ENCODE measurements at regions not wholly inside any gene's neighbourhood (a gene's known extent, or its start where the extent isn't known, plus 50 kb on each side); places are given as distances from the start of the nearest gene placed in this dataset.
"Not testable (repeated sequence)": the region's sequence is repeated elsewhere in the genome, so short reads cannot be mapped to it uniquely, and the experiment has no call there.

DNA sequence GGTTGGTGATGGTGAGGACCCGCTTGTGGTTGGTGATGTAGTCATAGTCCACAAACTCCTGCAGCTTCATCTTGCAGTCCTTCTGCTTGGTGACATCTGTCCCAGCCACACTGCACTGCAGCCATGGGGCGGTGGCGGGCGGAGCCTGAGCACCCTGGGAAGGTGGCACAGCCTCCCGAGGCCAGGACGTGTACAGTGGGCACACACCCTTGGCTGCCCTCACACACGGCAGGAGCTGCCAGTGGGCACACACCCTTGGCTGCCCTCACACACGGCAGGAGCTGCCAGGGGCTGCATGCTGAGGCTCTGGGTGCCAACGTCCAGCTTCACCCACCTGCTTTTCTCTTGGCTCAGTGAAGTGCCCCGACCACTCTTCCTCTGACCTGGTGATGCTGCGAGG is 128.7 kb downstream of the TUBA3C start:
- DNase-seq (ENCODE audit: low spot score in 2 of 2), result peak in 1 of 2 donors; percentile 74
- Histone ChIP-seq H3K36me3 (no peaks in the 10 kb centered on the region), H3K4me3 (no peak overlapping the region), H3K27me3 (no peaks in the 10 kb centered on the region), H3K27ac (no peak overlapping the region), H3K9me3 (no peaks in the 10 kb centered on the region), H3K4me1 (no peaks in the 10 kb centered on the region)
- WGBS, result 84% methylated on average over 7 of the region's 11 CpGs
- TF ChIP-seq EP300 (IDR thresholded peaks at IDR 0.05) (no peak), POLR2AphosphoS5 (IDR thresholded peaks at IDR 0.05) (no peak), POLR2A (IDR thresholded peaks at IDR 0.05) (no peak)
- TF ChIP-seq, protein P1, sequence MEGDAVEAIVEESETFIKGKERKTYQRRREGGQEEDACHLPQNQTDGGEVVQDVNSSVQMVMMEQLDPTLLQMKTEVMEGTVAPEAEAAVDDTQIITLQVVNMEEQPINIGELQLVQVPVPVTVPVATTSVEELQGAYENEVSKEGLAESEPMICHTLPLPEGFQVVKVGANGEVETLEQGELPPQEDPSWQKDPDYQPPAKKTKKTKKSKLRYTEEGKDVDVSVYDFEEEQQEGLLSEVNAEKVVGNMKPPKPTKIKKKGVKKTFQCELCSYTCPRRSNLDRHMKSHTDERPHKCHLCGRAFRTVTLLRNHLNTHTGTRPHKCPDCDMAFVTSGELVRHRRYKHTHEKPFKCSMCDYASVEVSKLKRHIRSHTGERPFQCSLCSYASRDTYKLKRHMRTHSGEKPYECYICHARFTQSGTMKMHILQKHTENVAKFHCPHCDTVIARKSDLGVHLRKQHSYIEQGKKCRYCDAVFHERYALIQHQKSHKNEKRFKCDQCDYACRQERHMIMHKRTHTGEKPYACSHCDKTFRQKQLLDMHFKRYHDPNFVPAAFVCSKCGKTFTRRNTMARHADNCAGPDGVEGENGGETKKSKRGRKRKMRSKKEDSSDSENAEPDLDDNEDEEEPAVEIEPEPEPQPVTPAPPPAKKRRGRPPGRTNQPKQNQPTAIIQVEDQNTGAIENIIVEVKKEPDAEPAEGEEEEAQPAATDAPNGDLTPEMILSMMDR (IDR thresholded peaks at IDR 0.05), result no peak

DNA sequence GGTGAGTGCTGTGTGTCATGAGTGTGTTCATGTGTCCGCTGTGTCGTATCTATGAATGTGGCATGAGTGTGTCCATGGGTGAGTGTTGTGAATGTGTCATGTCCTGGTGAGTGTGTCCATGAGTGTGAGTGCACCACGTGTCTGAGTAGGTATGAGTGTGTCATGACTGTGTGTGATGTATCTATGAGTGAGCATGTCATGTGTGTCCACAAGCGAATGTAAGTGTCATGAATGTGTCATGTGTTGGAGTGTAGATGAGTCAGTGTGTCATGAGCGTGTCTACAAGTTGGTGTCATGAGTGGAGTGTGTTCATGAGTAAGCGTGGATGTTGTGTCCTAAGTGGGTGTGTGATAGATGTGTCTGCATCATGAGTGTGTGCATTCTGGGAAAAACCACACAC is 129.4 kb downstream of the TUBA3C start:
- no peak for TF ChIP-seq EP300 (IDR thresholded peaks at IDR 0.05)
- TF ChIP-seq POLR2AphosphoS5 (IDR thresholded peaks at IDR 0.05), result no peak
- TF ChIP-seq, protein P1 (IDR thresholded peaks at IDR 0.05), result no peak
- TF ChIP-seq POLR2A (IDR thresholded peaks at IDR 0.05), result no peak
- Histone ChIP-seq H3K27me3 (no peaks in the 10 kb centered on the region), H3K4me3 (no peak overlapping the region), H3K27ac (no peak overlapping the region), H3K9me3 (no peaks in the 10 kb centered on the region), H3K36me3 (no peaks in the 10 kb centered on the region), H3K4me1 (no peaks in the 10 kb centered on the region)
- 79% methylated on average over 6 of the region's 6 CpGs for WGBS
- no peak for DNase-seq (ENCODE audit: low spot score in 2 of 2)

GRCh38 chr13:19050901-19051300 is 130.7 kb downstream of the TUBA3C start:
- DNase-seq (ENCODE audit: low spot score in 2 of 2), result no peak
- no peaks in the 10 kb centered on the region for H3K36me3 ChIP-seq
- H3K27me3 ChIP-seq, result no peaks in the 10 kb centered on the region
- 83% methylated on average over 3 of the region's 10 CpGs for WGBS
- H3K4me3 ChIP-seq, result no peak overlapping the region
- TF ChIP-seq, protein P1 (IDR thresholded peaks at IDR 0.05), result no peak
- TF ChIP-seq POLR2AphosphoS5 (IDR thresholded peaks at IDR 0.05) (no peak), EP300 (IDR thresholded peaks at IDR 0.05) (no peak), POLR2A (IDR thresholded peaks at IDR 0.05) (no peak)
- H3K27ac ChIP-seq, result no peak overlapping the region
- H3K4me1 ChIP-seq, result no peaks in the 10 kb centered on the region
- H3K9me3 ChIP-seq, result no peaks in the 10 kb centered on the region

GRCh38 chr13:19049624-19050023 is 132.0 kb downstream of the TUBA3C start:
- H3K9me3 ChIP-seq; H3K27ac ChIP-seq; H3K4me3 ChIP-seq; H3K27me3 ChIP-seq; DNase-seq (ENCODE audit: low spot score in 2 of 2); H3K36me3 ChIP-seq; H3K4me1 ChIP-seq: not testable (repeated sequence)
- whole genome bisulfite sequencing, result 83% methylated on average over 10 of the region's 13 CpGs

DNA sequence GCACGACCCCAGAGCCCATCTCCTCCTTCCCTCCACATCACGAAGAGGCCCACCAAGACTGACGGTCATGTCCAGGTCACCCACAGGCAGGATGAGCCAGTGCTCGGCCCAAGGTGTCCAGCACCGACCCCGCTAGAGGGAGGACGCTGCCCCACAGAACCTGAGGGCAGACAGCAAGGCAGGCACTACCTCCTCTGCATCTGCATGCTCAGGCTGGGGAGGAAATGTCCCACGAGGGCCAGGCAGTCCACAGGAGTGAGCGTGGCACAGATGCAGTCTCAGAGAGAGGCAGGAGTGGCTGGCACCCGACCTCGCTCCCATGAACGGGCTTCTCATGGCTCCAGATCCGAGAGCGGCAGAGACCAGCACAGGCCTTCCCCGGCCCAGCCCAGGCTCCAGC is 133.2 kb downstream of the TUBA3C start:
- TF ChIP-seq POLR2AphosphoS5 (IDR thresholded peaks at IDR 0.05), result no peak
- TF ChIP-seq EP300 (IDR thresholded peaks at IDR 0.05), result no peak
- TF ChIP-seq POLR2A (IDR thresholded peaks at IDR 0.05), result no peak
- TF ChIP-seq, protein P1 (IDR thresholded peaks at IDR 0.05), result no peak
- no peaks in the 10 kb centered on the region for H3K4me1 ChIP-seq
- H3K36me3 ChIP-seq, result no peaks in the 10 kb centered on the region
- no peak overlapping the region for H3K27ac ChIP-seq
- H3K9me3 ChIP-seq, result no peaks in the 10 kb centered on the region
- H3K27me3 ChIP-seq, result no peaks in the 10 kb centered on the region
- WGBS, result 80% methylated on average over 5 of the region's 15 CpGs
- no peak overlapping the region for H3K4me3 ChIP-seq
- DNase-seq (ENCODE audit: low spot score in 2 of 2), result no peak

- H3K4me1 ChIP-seq, result no peaks in the 10 kb centered on the region
- H3K9me3 ChIP-seq, result no peaks in the 10 kb centered on the region
- TF ChIP-seq, protein P1 (IDR thresholded peaks at IDR 0.05), result no peak
- TF ChIP-seq EP300 (IDR thresholded peaks at IDR 0.05) (no peak), POLR2AphosphoS5 (IDR thresholded peaks at IDR 0.05) (no peak)
- no peaks in the 10 kb centered on the region for H3K27me3 ChIP-seq
- WGBS, result 39% methylated on average over 2 of the region's 2 CpGs
- no peaks in the 10 kb centered on the region for H3K36me3 ChIP-seq
- H3K27ac ChIP-seq, result no peak overlapping the region
- H3K4me3 ChIP-seq, result no peak overlapping the region
- no peak for DNase-seq (ENCODE audit: low spot score in 2 of 2)
These were observed 158.5 kb downstream of the TUBA3C start for GRCh38 chr13:19023115-19023514.
